UCSD-AML1 (cell line): ENCODE measurements at regions not wholly inside any gene's neighbourhood (a gene's known extent, or its start where the extent isn't known, plus 50 kb on each side); places are given as distances from the start of the nearest gene placed in this dataset.
"Not testable (repeated sequence)": the region's sequence is repeated elsewhere in the genome, so short reads cannot be mapped to it uniquely, and the experiment has no call there.

Experiments used
- DNase-seq: peaks from one replicate; lab custom pipeline; 2025; ENCODE audit not compliant: unreplicated experiment; lab: John Stamatoyannopoulos, UW

GRCh38 chr7:84738583-84739150, 448.2 kb downstream of the SEMA3D start:
- no peak for DNase-seq

GRCh38 chr7:84735677-84736076, 451.2 kb downstream of the SEMA3D start:
- no peak for DNase-seq

GRCh38 chr7:84735011-84735410, 451.8 kb downstream of the SEMA3D start:
- no peak for DNase-seq

GRCh38 chr7:84733976-84734375, 452.9 kb downstream of the SEMA3D start:
- DNase-seq = not testable (repeated sequence)

GRCh38 chr7:84730864-84731263, 456.0 kb downstream of the SEMA3D start:
- DNase-seq = not testable (repeated sequence)

- no peak for DNase-seq
Measured at GRCh38 chr7:84729284-84729683, 457.6 kb downstream of the SEMA3D start.

GRCh38 chr7:84722734-84723133, 464.1 kb downstream of the SEMA3D start:
- DNase-seq = no peak

- no peak for DNase-seq
Measured at GRCh38 chr7:84722086-84722485, 464.8 kb downstream of the SEMA3D start.

- no peak for DNase-seq
Measured at GRCh38 chr7:84720456-84721097, 466.3 kb downstream of the SEMA3D start.

- no peak for DNase-seq
Measured at GRCh38 chr7:84714765-84715164, 472.1 kb downstream of the SEMA3D start.

GRCh38 chr7:84712374-84713121, 474.3 kb downstream of the SEMA3D start:
- no peak for DNase-seq

- not testable (repeated sequence) for DNase-seq
Measured at GRCh38 chr7:84710538-84710937, 476.3 kb downstream of the SEMA3D start.

- no peak for DNase-seq
Measured at GRCh38 chr7:84705706-84706105, 481.1 kb downstream of the SEMA3D start.

- no peak for DNase-seq
Measured at GRCh38 chr7:84705079-84705478, 481.8 kb downstream of the SEMA3D start.

GRCh38 chr7:84704380-84704779, 482.5 kb downstream of the SEMA3D start:
- DNase-seq = no peak

GRCh38 chr7:84701524-84702306, 485.1 kb downstream of the SEMA3D start:
- no peak for DNase-seq

GRCh38 chr7:84700563-84701370, 486.1 kb downstream of the SEMA3D start:
- no peak for DNase-seq

GRCh38 chr7:84697506-84697905, 489.4 kb downstream of the SEMA3D start:
- no peak for DNase-seq

GRCh38 chr7:84693483-84693882, 493.4 kb downstream of the SEMA3D start:
- no peak for DNase-seq

GRCh38 chr7:84688671-84689070, 494.1 kb upstream of the SEMA3A start:
- no peak for DNase-seq

GRCh38 chr7:84686373-84686772, 491.8 kb upstream of the SEMA3A start:
- no peak for DNase-seq
